ENCODE measurements at regions not wholly inside any gene's neighbourhood (a gene's known extent, or its start where the extent isn't known, plus 50 kb on each side); places are given as distances from the start of the nearest gene placed in this dataset.

DNA sequence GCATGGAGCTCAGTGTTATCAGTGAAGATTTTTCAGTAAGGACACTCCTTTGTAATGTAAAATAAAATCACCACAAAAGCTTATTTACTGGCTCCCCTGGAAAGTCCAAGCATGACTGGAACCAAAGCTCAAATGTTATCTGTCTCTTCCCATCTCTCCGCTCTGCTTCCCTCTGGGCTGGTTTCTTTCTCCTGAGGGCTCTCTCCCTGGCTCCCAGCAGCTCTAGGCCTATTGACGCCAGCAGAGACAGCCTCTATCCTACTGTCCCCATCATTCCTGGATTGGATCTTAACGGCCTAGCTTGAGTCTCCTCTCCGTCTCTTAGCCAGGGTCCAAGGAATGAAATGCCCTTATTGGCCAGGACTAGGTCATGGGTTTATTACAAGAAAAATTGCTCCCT, 86.1 kb downstream of the TMEM167A start:
- FAIRE-seq = no peak

DNA sequence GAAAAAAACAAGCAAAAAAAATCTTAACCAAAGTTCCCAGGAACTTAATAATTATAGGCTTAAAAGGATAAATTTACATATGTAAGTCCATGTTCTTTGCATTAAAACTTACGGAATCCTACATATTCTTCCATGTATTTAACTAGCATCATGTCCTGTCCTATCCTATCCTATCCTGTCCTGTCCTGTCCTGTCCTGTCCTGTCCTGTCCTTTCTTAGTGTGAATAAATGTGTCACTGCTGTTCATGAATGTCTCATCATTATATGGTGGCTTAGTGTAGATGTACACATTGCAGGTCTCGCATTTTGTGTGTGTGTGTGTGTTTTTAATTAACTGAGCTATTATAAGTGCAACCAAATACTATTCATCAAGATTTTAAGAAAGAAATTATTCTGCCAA, 90.0 kb downstream of the TMEM167A start:
- BruUV-seq (replicated peaks) = no TSS peak
- CTCF ChIA-PET (ENCODE audit: low intra/inter-chr PET ratio, low total read pairs) = no interaction called here
- POLR2A ChIA-PET = no interaction called here
- H3K27me3 ChIP-seq (ENCODE audit: control insufficient read depth in 1 of 2, insufficient read depth in 2 of 2, low read length in 2 of 2) = no peaks in the 10 kb centered on the region
- H3K9me3 ChIP-seq (ENCODE audit: low read length) = no peaks in the 10 kb centered on the region
- no peak overlapping the region for H3K4me2 ChIP-seq (ENCODE audit: low read depth, low read length)
- intact Hi-C loops (cut with micrococcal nuclease; ENCODE audit: unreplicated experiment) (no loop called here), in situ Hi-C loops (cut with HindIII; ENCODE audit: extremely low pct_ligation_motif_present, low pct_unique_long_range_greater_than_20kb) (no loop called here)
- no peaks in the 10 kb centered on the region for H3K36me3 ChIP-seq (replicated peaks in 1 of 2; ENCODE audit: control insufficient read depth in 1 of 2, insufficient read depth in 2 of 2, low read length in 2 of 2)
- DNase-seq (ENCODE audit: low spot score) (no peak), ATAC-seq (no peak), FAIRE-seq (no peak)
- TF ChIP-seq, protein P1, sequence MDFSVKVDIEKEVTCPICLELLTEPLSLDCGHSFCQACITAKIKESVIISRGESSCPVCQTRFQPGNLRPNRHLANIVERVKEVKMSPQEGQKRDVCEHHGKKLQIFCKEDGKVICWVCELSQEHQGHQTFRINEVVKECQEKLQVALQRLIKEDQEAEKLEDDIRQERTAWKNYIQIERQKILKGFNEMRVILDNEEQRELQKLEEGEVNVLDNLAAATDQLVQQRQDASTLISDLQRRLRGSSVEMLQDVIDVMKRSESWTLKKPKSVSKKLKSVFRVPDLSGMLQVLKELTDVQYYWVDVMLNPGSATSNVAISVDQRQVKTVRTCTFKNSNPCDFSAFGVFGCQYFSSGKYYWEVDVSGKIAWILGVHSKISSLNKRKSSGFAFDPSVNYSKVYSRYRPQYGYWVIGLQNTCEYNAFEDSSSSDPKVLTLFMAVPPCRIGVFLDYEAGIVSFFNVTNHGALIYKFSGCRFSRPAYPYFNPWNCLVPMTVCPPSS (IDR thresholded peaks at IDR 0.05) = no peak
- no peak for TF ChIP-seq ZNF547 (CRISPR knock-in tag; IDR thresholded peaks at IDR 0.05)
- no peak for TF ChIP-seq HOXD1 (CRISPR knock-in tag; IDR thresholded peaks at IDR 0.05)
- TF ChIP-seq HDAC2 (CRISPR knock-in tag; IDR thresholded peaks at IDR 0.05) = no peak
- H3K27ac ChIP-seq (ENCODE audit: extremely low read length, insufficient read depth, low read length) = no peak overlapping the region
- no peak overlapping the region for H2AFZ ChIP-seq (ENCODE audit: low read length)
- no peaks in the 10 kb centered on the region for H4K20me1 ChIP-seq (ENCODE audit: insufficient read depth, low read length)
- 88% methylated on average over 2 of the region's 2 CpGs for WGBS (ENCODE audit: low lambda C conversion rate)
- H3K4me3 ChIP-seq (replicated peaks in 1 of 3; ENCODE audit: insufficient read depth in 1 of 3, low read depth in 2 of 3, low read length in 3 of 3) = no peak overlapping the region
- H3K4me1 ChIP-seq (ENCODE audit: insufficient read depth, low read length) = peaks cover 32% of the 10 kb centered on the region
- no peaks in the 10 kb centered on the region for H3K79me2 ChIP-seq (ENCODE audit: insufficient read depth, low read length)
- no peak overlapping the region for H3K9ac ChIP-seq (ENCODE audit: insufficient read depth, low read depth, low read length)

More for the DNA sequence above, 86.1 kb downstream of the TMEM167A start:
- ChIA-PET CTCF (ENCODE audit: low intra/inter-chr PET ratio, low total read pairs) (no interaction called here), POLR2A (no interaction called here)
- Histone ChIP-seq H3K4me2 (ENCODE audit: low read depth, low read length) (no peak overlapping the region), H4K20me1 (ENCODE audit: insufficient read depth, low read length) (no peaks in the 10 kb centered on the region), H3K27ac (ENCODE audit: extremely low read length, insufficient read depth, low read length) (no peak overlapping the region), H3K9me3 (ENCODE audit: low read length) (no peaks in the 10 kb centered on the region), H3K27me3 (ENCODE audit: control insufficient read depth in 1 of 2, insufficient read depth in 2 of 2, low read length in 2 of 2) (no peaks in the 10 kb centered on the region), H3K4me3 (replicated peaks in 1 of 3; ENCODE audit: insufficient read depth in 1 of 3, low read depth in 2 of 3, low read length in 3 of 3) (no peak overlapping the region), H3K9ac (ENCODE audit: insufficient read depth, low read depth, low read length) (no peak overlapping the region), H3K4me1 (ENCODE audit: insufficient read depth, low read length) (peaks cover 7% of the 10 kb centered on the region), H2AFZ (ENCODE audit: low read length) (no peak overlapping the region), H3K79me2 (ENCODE audit: insufficient read depth, low read length) (no peaks in the 10 kb centered on the region), H3K36me3 (replicated peaks in 1 of 2; ENCODE audit: control insufficient read depth in 1 of 2, insufficient read depth in 2 of 2, low read length in 2 of 2) (no peaks in the 10 kb centered on the region)
- TF ChIP-seq PITX1 (CRISPR knock-in tag; IDR thresholded peaks at IDR 0.05) = no peak
- TF ChIP-seq ZNF670 (CRISPR knock-in tag; IDR thresholded peaks at IDR 0.05; ENCODE audit: borderline replicate concordance) = no peak
- TF ChIP-seq ZNF124 (CRISPR knock-in tag; IDR thresholded peaks at IDR 0.05) = no peak
- no peak for TF ChIP-seq ZNF136 (CRISPR knock-in tag; IDR thresholded peaks at IDR 0.05; ENCODE audit: low read depth)
- TF ChIP-seq MBD4 (IDR thresholded peaks at IDR 0.05; ENCODE audit: borderline replicate concordance, low read length) = no peak
- no peak for TF ChIP-seq SP140L (CRISPR knock-in tag; IDR thresholded peaks at IDR 0.05; ENCODE audit: borderline replicate concordance)
- TF ChIP-seq JARID2 (CRISPR knock-in tag; IDR thresholded peaks at IDR 0.05; ENCODE audit: insufficient replicate concordance) = no peak
- no peak for TF ChIP-seq RCOR2 (CRISPR knock-in tag; IDR thresholded peaks at IDR 0.05)
- TF ChIP-seq SMYD3 (CRISPR knock-in tag; IDR thresholded peaks at IDR 0.05) = no peak
- no peak for TF ChIP-seq ZNF674 (CRISPR knock-in tag; IDR thresholded peaks at IDR 0.05; ENCODE audit: low read depth)
- TF ChIP-seq POLR2G (IDR thresholded peaks at IDR 0.05; ENCODE audit: low read depth, low read length) = no peak
- no peak for TF ChIP-seq FIP1L1 (IDR thresholded peaks at IDR 0.05; ENCODE audit: borderline replicate concordance, insufficient read depth, low read depth, low read length)
- TF ChIP-seq ZNF205 (CRISPR knock-in tag; IDR thresholded peaks at IDR 0.05) = no peak
- no peak for TF ChIP-seq PAWR (CRISPR knock-in tag; IDR thresholded peaks at IDR 0.05; ENCODE audit: borderline replicate concordance)
- no peak for ATAC-seq
- DNase-seq (ENCODE audit: low spot score) = no peak
- 83% methylated on average over 4 of the region's 4 CpGs for WGBS (ENCODE audit: low lambda C conversion rate)
- BruUV-seq (replicated peaks) = no TSS peak
- in situ Hi-C loops (cut with HindIII; ENCODE audit: extremely low pct_ligation_motif_present, low pct_unique_long_range_greater_than_20kb) (no loop called here), intact Hi-C loops (cut with micrococcal nuclease; ENCODE audit: unreplicated experiment) (no loop called here)

Data from HepG2 (cell line).